ENCODE measurements at regions not wholly inside any gene's neighbourhood (a gene's known extent, or its start where the extent isn't known, plus 50 kb on each side); places are given as distances from the start of the nearest gene placed in this dataset.
"Not testable (repeated sequence)": the region's sequence is repeated elsewhere in the genome, so short reads cannot be mapped to it uniquely, and the experiment has no call there.

DNA sequence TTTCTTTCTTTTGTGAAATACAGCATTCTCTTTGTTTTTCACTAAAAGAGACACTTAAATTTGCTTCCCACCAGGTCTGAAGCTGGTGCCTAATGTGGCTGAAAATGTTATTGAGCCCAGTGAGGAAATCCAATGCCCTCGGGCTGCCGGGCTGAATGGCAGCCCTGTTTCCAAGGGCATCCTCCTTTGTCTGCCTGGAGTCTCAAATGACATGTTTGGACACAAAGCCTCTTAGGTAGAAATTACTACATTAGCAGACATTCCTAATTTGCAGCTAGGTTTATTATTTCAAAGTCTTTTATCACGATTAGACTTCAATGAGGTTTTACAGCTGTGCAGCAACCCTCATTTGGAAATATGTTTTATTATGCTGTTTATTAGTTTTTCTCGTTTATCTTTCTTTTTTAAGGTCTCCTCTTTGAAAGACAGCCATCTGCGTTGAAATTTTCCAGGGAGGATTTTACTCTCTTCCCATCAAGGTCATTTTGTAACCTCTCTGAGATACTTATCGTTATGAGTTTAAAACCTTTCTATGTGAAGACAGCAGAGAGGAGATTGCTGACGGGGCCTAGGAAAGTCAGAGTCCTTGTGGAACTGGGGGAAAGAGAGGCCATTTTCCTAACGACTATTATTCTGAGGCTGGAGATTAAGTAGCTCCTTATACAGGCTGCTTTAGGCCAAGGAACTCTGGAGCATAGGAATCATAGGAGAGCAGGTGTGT lies 59.0 kb upstream of the ZNF532 start:
- no peaks in the 10 kb centered on the region for H3K4me1 ChIP-seq (ENCODE audit: control insufficient read depth in 2 of 2, insufficient read depth in 2 of 2, low read length in 2 of 2)

DNA sequence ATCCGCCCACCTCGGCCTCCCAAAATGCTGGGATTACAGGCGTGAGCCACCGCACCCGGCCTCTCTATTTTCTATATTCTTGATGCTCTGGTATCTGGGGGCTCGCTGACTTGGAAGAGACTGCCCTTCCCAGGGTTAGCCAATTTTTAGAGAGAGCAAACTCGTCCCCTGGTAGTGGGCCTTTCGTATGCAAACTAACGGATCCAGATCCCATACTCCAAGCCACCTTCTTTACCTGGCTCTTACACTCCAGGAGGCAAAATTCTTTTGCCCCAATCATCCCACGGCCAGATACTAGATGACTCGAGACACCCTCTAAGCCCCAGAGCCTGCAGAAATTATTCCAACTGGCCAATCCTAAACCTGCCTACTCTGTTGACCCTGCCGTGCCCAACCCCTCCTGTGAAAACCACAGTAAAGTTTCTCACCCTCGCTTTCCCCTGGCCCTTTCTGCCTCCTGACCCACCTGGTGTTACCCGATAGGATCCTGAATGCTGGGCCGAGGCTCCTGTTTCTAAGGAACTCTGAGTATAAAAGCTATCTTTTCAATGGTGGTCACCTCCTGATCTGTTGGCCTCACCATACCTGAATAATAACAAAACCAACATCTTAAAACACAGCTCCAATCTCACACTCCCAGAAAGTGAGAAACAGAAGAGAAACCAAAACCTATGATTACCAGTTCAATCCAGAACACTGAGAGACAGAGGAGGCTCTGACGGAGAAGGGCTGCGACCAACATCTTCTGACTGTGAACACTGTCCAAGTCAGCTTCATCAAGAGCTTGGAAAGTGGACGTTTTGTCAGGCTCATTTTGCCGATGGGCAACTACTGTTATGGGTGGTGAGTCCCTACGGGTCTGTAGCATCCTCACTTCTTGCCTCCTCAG lies 57.6 kb upstream of the ZNF532 start:
- 96% methylated on average over 20 of the region's 20 CpGs for WGBS
- no peaks in the 10 kb centered on the region for H3K36me3 ChIP-seq (ENCODE audit: control insufficient read depth in 2 of 2, insufficient read depth in 2 of 2, low read length in 1 of 2)
- no peaks in the 10 kb centered on the region for H3K4me1 ChIP-seq (ENCODE audit: control insufficient read depth in 2 of 2, insufficient read depth in 2 of 2, low read length in 2 of 2)
- no peak overlapping the region for H3K27ac ChIP-seq (ENCODE audit: low read depth in 1 of 2, low read length in 1 of 2)
- DNase-seq (ENCODE audit: low read depth in 6 of 9, low spot score in 9 of 9), result no peak
- H3K27me3 ChIP-seq (ENCODE audit: control insufficient read depth in 2 of 2, insufficient read depth in 1 of 2, low read length in 1 of 2), result no peaks in the 10 kb centered on the region
- H3K4me3 ChIP-seq (ENCODE audit: low read length in 2 of 2), result no peak overlapping the region
- H3K9me3 ChIP-seq (ENCODE audit: control insufficient read depth in 2 of 2, insufficient read depth in 1 of 2, low read length in 1 of 2), result no peaks in the 10 kb centered on the region

More for the DNA sequence above, 59.0 kb upstream of the ZNF532 start:
- WGBS, result 93% methylated on average over 8 of the region's 8 CpGs
- Histone ChIP-seq H3K4me3 (ENCODE audit: low read length in 2 of 2) (no peak overlapping the region), H3K27me3 (ENCODE audit: control insufficient read depth in 2 of 2, insufficient read depth in 1 of 2, low read length in 1 of 2) (no peaks in the 10 kb centered on the region), H3K27ac (ENCODE audit: low read depth in 1 of 2, low read length in 1 of 2) (peak overlapping the region in 1 of 2 donors; percentile 33), H3K36me3 (ENCODE audit: control insufficient read depth in 2 of 2, insufficient read depth in 2 of 2, low read length in 1 of 2) (no peaks in the 10 kb centered on the region), H3K9me3 (ENCODE audit: control insufficient read depth in 2 of 2, insufficient read depth in 1 of 2, low read length in 1 of 2) (no peaks in the 10 kb centered on the region)
- DNase-seq (ENCODE audit: low read depth in 6 of 9, low spot score in 9 of 9), result no peak

DNA sequence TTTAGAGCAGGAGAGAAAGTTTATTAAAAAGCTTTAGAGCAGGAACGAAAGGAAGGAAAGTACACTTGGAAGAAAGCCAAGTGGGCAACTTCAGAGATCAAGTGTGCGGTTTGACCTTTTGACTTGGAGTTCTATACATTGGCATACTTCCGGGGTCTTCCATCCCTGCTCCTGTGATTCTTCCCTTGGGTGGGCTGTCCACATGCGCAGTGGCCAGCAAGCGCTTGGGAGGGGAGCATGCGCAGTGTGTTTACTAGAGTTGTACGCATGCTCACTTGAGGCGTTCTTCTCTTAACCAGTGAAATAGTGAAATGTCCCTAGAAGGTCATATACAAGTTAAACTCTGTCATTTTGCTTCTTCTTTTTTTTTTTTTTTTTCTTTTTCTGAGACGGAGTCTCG lies 56.9 kb upstream of the ZNF532 start:
- Histone ChIP-seq H3K4me1 (ENCODE audit: control insufficient read depth in 2 of 2, insufficient read depth in 2 of 2, low read length in 2 of 2) (no peaks in the 10 kb centered on the region), H3K4me3 (ENCODE audit: low read length in 2 of 2) (no peak overlapping the region), H3K27ac (ENCODE audit: low read depth in 1 of 2, low read length in 1 of 2) (no peak overlapping the region), H3K9me3 (ENCODE audit: control insufficient read depth in 2 of 2, insufficient read depth in 1 of 2, low read length in 1 of 2) (no peaks in the 10 kb centered on the region), H3K27me3 (ENCODE audit: control insufficient read depth in 2 of 2, insufficient read depth in 1 of 2, low read length in 1 of 2) (peaks cover 0 to 4% of the 10 kb centered on the region in 2 donors), H3K36me3 (ENCODE audit: control insufficient read depth in 2 of 2, insufficient read depth in 2 of 2, low read length in 1 of 2) (no peaks in the 10 kb centered on the region)
- no peak for DNase-seq (ENCODE audit: low read depth in 6 of 9, low spot score in 9 of 9)
- WGBS, result 96% methylated on average over 10 of the region's 10 CpGs

DNA sequence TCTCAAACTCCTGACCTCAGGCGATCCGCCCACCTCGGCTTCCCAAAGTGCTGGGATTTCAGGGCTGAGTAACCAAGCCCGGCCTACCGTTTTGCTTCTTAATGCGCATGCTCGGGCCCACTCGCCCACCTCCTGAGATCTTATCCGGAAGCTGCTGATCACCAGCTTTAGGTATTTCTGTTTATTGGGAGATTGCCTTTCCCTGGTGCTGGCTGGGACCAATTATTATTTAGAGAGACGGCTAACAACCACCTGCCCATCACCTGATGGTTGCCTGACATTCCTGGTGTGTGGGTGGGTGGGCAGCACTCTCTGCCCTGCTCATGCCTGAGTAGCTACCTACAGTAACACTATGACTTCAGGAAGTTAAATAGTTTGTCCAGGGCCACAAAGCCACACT lies 56.3 kb upstream of the ZNF532 start:
- Histone ChIP-seq H3K27me3 (ENCODE audit: control insufficient read depth in 2 of 2, insufficient read depth in 1 of 2, low read length in 1 of 2) (peaks cover 0 to 4% of the 10 kb centered on the region in 2 donors), H3K36me3 (ENCODE audit: control insufficient read depth in 2 of 2, insufficient read depth in 2 of 2, low read length in 1 of 2) (no peaks in the 10 kb centered on the region), H3K27ac (ENCODE audit: low read depth in 1 of 2, low read length in 1 of 2) (no peak overlapping the region), H3K9me3 (ENCODE audit: control insufficient read depth in 2 of 2, insufficient read depth in 1 of 2, low read length in 1 of 2) (no peaks in the 10 kb centered on the region), H3K4me3 (ENCODE audit: low read length in 2 of 2) (no peak overlapping the region), H3K4me1 (ENCODE audit: control insufficient read depth in 2 of 2, insufficient read depth in 2 of 2, low read length in 2 of 2) (no peaks in the 10 kb centered on the region)
- 97% methylated on average over 10 of the region's 10 CpGs for WGBS
- no peak for DNase-seq (ENCODE audit: low read depth in 6 of 9, low spot score in 9 of 9)

DNA sequence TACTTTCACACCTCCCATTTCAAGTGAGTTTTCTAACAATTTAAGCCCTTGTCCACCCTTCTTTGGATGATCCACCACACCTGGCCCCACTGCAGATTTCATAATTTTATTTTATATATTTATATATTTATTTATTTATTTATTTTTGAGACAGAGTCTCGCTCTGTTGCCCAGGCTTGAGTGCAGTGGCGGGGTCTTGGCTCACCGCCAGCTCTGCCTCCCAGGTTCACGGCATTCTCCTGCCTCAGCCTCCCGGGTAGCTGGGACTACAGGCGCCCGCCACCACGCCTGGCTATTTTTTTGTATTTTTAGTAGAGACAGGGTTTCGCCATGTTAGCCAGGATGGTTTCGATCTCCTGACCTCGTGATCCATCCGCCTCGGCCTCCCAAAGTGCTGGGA lies 52.8 kb upstream of the ZNF532 start:
- H3K36me3 ChIP-seq (ENCODE audit: control insufficient read depth in 2 of 2, insufficient read depth in 2 of 2, low read length in 1 of 2); H3K4me1 ChIP-seq (ENCODE audit: control insufficient read depth in 2 of 2, insufficient read depth in 2 of 2, low read length in 2 of 2); H3K27ac ChIP-seq (ENCODE audit: low read depth in 1 of 2, low read length in 1 of 2); H3K4me3 ChIP-seq (ENCODE audit: low read length in 2 of 2); DNase-seq (ENCODE audit: low read depth in 6 of 9, low spot score in 9 of 9); H3K9me3 ChIP-seq (ENCODE audit: control insufficient read depth in 2 of 2, insufficient read depth in 1 of 2, low read length in 1 of 2): not testable (repeated sequence)
- peaks cover 0 to 12% of the 10 kb centered on the region in 2 donors for H3K27me3 ChIP-seq (ENCODE audit: control insufficient read depth in 2 of 2, insufficient read depth in 1 of 2, low read length in 1 of 2)
- WGBS, result 96% methylated on average over 13 of the region's 13 CpGs

DNA sequence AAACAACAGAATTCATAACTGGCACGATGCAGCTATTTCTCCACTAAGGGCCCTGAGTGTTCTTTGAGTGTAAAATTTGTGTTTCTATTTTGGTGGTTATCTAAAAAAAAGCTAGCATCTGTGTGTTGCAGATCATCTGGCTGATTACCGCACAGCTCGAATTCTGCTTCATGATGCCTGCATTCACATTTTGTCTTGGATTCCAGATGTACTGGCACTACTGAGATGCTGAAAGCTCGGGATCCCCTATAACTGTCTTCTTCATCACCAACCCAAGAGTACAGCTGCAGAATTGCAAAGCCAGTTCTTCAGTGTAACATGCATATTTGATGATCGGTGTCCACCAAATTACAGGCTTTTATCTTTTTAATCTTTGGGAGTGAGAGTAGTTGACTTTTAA lies 51.6 kb upstream of the ZNF532 start:
- Histone ChIP-seq H3K27me3 (ENCODE audit: control insufficient read depth in 2 of 2, insufficient read depth in 1 of 2, low read length in 1 of 2) (peaks cover 0 to 16% of the 10 kb centered on the region in 2 donors), H3K4me3 (ENCODE audit: low read length in 2 of 2) (no peak overlapping the region), H3K4me1 (ENCODE audit: control insufficient read depth in 2 of 2, insufficient read depth in 2 of 2, low read length in 2 of 2) (no peaks in the 10 kb centered on the region), H3K27ac (ENCODE audit: low read depth in 1 of 2, low read length in 1 of 2) (no peak overlapping the region), H3K9me3 (ENCODE audit: control insufficient read depth in 2 of 2, insufficient read depth in 1 of 2, low read length in 1 of 2) (no peaks in the 10 kb centered on the region), H3K36me3 (ENCODE audit: control insufficient read depth in 2 of 2, insufficient read depth in 2 of 2, low read length in 1 of 2) (no peaks in the 10 kb centered on the region)
- WGBS, result 92% methylated on average over 5 of the region's 5 CpGs
- DNase-seq (ENCODE audit: low read depth in 6 of 9, low spot score in 9 of 9), result no peak

DNA sequence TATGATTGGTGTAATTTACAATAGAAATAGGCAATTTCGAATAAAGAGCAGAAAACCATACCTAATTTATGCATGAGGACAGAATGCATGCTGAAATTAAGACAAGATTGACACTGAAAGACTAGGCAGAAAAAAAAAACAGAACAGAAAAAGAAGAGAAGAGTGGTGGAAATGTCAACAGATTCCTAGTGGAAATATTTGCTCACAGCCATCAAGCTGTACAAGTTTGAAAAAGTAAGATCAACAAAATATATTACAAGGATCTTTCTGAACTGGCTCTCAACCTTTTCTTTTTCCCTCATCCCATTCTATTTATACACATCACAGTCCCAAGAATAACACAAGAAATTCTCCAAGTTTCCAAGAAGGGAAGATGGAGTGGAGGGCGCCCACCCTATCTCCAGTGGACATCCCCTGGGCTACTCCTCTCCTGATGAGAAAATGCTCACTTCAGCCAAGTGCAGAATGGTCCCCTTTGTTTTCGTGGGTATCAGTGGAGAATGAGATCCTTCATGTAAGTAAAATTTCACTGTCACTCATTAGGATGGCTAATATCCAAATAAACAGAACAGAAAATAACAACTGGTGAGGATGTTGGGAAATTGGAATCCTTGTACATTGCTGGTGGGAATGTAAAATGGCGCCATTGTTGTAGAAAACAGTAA lies 51.0 kb upstream of the ZNF532 start:
- 93% methylated on average over 4 of the region's 4 CpGs for WGBS
- Histone ChIP-seq H3K27me3 (ENCODE audit: control insufficient read depth in 2 of 2, insufficient read depth in 1 of 2, low read length in 1 of 2) (peaks cover 0 to 16% of the 10 kb centered on the region in 2 donors), H3K27ac (ENCODE audit: low read depth in 1 of 2, low read length in 1 of 2) (no peak overlapping the region), H3K4me3 (ENCODE audit: low read length in 2 of 2) (no peak overlapping the region), H3K36me3 (ENCODE audit: control insufficient read depth in 2 of 2, insufficient read depth in 2 of 2, low read length in 1 of 2) (no peaks in the 10 kb centered on the region), H3K4me1 (ENCODE audit: control insufficient read depth in 2 of 2, insufficient read depth in 2 of 2, low read length in 2 of 2) (no peaks in the 10 kb centered on the region), H3K9me3 (ENCODE audit: control insufficient read depth in 2 of 2, insufficient read depth in 1 of 2, low read length in 1 of 2) (no peaks in the 10 kb centered on the region)
- DNase-seq (ENCODE audit: low read depth in 6 of 9, low spot score in 9 of 9), result no peak

DNA sequence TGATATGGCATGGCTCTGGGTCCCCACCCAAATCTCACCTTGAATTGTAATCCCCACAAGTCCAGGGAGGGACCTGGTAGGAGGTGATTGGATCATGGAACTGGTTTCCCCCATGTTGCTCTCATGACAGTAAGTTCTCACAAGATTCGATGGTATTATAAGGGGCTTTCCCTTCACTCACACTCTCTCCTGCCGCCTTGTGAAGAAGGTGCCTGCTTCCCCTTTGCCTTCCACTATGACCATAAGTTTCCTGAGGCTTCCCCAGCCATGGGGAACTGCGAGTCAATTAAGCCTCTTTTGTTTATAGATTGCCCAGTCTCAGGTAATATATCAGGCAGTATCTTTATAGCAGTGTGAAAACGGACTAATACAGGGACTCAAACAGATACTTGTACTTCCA lies 50.4 kb upstream of the ZNF532 start:
- H3K9me3 ChIP-seq (ENCODE audit: control insufficient read depth in 2 of 2, insufficient read depth in 1 of 2, low read length in 1 of 2), result no peaks in the 10 kb centered on the region
- 85% methylated on average over 4 of the region's 4 CpGs for WGBS
- no peaks in the 10 kb centered on the region for H3K4me1 ChIP-seq (ENCODE audit: control insufficient read depth in 2 of 2, insufficient read depth in 2 of 2, low read length in 2 of 2)
- no peak overlapping the region for H3K4me3 ChIP-seq (ENCODE audit: low read length in 2 of 2)
- peaks cover 0 to 16% of the 10 kb centered on the region in 2 donors for H3K27me3 ChIP-seq (ENCODE audit: control insufficient read depth in 2 of 2, insufficient read depth in 1 of 2, low read length in 1 of 2)
- DNase-seq (ENCODE audit: low read depth in 6 of 9, low spot score in 9 of 9), result no peak
- no peak overlapping the region for H3K27ac ChIP-seq (ENCODE audit: low read depth in 1 of 2, low read length in 1 of 2)
- H3K36me3 ChIP-seq (ENCODE audit: control insufficient read depth in 2 of 2, insufficient read depth in 2 of 2, low read length in 1 of 2), result no peaks in the 10 kb centered on the region
